NCI-H748 treated with DMSO at 0.1 percent for 48 hours (cell line): ENCODE measurements at regions not wholly inside any gene's neighbourhood (a gene's known extent, or its start where the extent isn't known, plus 50 kb on each side); places are given as distances from the start of the nearest gene placed in this dataset.
A peak's percentile ranks its signal among the peaks of the same experiment; 100 is the strongest.
"Not testable (repeated sequence)": the region's sequence is repeated elsewhere in the genome, so short reads cannot be mapped to it uniquely, and the experiment has no call there.

Experiments
- DNase-seq: peaks from one replicate; lab custom pipeline; 2025; lab: John Stamatoyannopoulos, UW

DNA sequence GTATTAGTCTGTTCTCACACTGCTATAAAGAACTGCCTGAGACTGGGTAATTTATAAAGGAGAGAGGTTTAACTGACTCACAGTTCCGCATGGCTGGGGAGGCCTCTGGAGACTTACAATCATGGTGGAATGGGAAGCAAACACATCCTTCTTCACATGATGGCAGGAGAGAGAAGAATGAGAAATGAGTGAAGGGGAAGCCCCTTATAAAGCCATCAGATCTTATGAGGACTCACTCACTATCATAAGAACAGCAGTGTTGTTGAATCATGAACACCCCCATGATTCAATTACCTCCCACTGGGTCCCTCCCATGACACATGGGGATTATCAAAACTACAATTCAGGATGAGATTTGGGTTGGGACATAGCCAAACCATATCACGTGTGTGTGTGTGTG, 1764.4 kb upstream of the SEL1L start:
- DNase-seq = not testable (repeated sequence)

DNA sequence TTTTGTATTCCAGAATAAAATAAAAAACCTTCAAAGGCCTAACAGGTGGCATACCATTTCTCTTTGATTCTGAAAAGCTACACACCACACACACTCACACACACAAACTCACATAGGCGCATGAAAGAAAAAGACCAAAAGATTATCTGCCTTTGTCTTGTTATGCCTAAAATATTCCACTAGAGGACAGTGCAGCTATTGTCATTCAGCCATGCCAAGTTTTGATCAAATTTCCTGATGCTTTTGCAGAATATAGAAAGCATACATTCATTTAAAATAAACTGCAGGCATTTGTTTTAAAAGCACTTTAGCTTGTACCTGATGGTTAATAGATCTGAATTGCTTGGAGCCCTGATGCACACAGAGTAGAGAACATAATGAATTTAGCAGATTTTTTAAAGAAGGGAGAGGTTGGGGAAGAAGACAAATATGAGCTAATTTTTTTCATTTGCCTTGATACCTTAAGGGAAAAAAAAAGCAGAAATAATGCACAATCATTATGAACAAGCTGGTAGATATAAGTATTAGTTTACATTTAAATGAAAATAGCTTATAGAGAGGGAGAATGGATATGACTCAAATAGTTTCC, 1766.9 kb upstream of the SEL1L start:
- DNase-seq = peak; percentile 79

DNA sequence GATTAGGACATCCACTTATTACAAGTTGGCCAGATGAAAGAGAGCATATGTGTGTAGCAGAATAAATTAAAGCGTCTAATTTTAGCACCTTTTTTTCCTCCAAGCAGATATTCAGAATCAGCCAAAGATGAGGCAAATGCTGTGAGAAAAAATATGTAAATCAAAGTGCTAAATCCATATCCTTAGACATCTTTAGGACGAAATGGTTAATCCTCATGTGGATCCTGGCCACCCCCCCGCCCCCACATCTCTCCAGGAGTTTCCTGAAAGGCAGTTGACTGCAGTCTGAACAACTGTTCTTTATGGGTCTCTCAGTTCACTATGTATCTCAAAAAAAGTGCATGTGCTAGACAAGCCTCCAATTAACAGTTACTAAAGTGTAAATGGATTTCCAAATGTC, 1768.1 kb upstream of the SEL1L start:
- DNase-seq = no peak

DNA sequence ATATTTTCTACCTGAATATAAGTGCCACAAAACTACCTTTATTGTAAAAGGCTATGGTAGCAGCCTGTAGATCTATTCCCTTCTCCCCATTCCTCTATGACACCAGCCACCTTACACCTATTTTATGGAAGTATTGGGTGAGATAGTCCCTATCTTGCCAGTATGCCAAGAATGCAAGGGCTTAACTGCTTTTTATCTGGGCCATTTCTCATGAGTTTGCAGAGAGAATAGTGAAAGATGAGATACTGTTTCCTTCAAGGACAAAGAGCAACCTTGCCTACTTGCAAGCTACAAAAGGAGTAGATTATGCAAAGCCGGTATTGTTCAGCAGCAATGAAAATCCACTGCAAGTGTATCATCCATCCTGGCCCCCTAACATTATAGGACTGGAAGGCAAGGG, 1775.6 kb upstream of the SEL1L start:
- no peak for DNase-seq

DNA sequence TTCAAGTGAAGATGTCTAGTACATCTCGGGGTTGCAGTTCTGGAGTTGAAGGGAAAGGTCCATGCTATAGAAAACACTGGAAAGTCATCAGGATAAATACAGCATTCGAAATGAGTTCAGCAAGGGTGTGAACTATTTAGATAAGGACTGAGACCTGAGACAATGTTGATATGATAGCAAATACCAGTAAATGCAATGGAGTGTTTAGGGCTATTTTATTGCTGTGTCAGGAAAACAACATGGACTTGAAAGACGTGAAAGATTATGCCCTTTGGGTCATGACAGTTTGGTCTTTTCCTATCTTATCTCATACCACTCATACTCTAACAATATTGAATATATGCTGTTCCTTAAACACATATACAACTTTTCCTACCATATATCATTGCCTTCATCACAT, 1776.2 kb upstream of the SEL1L start:
- DNase-seq = no peak

DNA sequence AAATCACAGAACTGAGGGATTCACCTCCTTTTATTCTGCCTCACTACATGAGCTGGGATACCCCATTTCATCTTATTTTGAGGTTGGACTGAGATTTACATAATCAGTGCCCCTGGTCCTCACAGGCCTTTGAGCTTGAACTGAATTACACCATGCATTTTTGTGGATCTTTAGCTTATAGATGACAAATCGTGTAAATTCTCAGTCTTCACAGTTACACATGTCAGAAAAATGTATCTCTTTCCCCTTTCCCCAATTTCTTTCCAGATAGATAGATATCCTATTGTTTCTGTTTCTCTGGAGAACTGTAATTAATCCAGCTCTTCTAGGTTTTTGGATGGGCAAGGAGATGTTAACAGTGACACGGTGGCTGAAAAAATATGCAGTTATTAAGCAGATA, 1778.9 kb upstream of the SEL1L start:
- DNase-seq = no peak

DNA sequence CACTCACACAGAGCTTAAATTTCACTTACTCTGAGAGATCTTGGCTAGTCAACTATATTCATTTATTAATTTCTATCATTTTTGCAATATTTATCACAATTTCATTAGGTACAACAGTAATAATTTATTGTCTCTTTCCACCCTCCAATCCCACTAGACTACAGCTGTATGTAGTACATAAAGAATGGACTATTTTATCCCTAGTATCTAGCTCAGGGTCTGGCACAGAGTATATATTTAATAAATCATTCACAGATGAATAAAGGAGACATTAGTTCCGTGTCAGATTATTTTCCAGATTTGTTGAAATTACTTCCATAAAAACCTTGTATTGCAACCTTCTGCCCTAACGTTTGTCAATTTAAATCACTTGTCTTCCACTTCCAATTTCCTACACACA, 1781.1 kb upstream of the SEL1L start:
- DNase-seq = no peak

DNA sequence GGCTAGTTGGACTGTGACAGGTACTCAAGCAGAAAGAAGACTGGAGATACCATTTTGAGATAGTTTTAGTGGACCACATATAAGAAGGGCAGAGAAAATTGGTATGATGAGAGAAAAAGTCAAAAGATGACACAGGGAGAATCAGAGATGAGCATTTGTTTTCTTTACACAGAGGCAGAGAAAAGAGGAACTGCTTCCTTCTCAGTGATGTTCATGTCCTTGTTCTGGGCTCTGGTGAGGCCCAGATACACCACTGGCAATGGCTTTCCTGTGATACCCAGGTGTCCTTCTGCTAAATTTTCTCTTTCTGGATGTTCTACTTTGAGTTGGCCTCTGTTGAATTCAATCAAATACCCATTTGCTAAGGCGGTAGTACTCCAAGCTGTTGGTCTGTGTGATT, 1782.7 kb upstream of the SEL1L start:
- DNase-seq = no peak

DNA sequence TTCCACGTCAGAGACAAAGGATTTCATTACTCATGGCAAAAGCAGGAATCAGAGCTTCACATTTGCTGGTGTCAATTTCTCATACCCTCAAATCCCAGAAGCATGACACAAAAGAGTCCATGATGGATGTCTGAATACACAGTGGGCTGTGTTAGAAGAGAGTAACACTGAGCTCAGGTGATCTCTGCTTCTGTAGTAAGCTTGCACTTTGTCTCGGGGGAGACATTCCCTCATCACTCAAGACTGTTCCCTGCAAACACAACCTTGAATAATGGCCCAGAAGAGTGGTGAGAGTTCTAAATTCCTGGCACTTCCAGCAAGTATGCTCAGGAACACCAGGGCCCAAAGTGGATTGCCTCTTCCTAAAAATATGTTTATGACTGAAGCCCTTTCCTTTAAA, 1787.2 kb upstream of the SEL1L start:
- no peak for DNase-seq

DNA sequence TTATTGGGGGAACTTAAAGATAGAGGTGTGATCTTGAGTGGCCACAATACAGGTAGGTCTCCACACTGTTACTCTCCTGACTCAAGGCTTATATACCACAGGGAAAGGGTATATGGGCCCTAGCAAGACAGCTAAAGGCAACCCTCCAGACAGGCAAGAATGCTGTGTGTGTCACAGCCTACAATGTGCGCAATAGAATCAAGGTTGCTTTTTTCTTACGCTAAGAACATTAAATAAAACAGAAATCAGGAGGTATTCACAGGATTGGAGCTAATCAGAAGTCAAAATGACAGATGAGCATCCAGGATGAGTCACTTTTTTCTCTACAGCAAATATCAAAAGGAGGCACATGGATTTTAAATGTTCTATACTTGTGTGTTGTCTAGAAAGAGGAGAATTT, 1797.9 kb upstream of the SEL1L start:
- DNase-seq = no peak

DNA sequence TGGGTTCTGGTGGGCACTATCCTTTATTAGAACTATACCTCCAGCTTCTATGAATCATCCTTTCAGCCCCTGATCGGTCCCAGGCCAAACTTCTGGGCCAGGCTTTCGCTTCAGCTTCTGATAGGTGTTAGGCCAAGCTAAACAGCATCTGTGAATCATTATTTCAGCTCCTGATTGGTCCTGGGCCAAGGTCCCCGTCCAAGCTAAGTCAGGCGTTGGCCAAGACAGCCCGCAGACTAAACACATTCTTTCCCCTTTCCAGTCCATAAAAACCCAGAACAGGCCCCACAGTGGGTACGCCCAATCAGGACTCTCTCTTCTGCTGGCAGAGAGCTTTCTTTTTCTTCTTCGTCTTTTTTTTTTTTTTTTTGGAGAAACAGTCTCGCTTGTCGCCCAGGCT, 1808.9 kb upstream of the SEL1L start:
- DNase-seq = no peak

DNA sequence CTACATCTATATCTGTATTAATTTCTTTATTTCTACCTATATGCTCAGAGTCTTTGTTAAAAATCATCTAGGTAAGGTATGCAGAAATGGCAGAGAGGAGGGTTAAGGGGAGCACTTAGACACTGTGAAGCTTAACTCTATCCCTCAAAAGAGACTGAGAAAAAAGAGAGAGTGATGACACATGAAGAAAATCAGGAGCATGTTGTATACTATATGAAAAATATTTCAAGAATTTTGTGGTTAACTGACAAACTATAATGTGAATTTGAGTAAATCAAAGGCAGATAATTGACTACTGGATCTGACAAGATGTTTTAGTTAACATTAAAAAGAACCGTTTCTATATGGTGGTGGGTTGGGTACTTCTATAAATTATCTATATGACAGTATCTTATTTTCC, 1814.2 kb upstream of the SEL1L start:
- no peak for DNase-seq

DNA sequence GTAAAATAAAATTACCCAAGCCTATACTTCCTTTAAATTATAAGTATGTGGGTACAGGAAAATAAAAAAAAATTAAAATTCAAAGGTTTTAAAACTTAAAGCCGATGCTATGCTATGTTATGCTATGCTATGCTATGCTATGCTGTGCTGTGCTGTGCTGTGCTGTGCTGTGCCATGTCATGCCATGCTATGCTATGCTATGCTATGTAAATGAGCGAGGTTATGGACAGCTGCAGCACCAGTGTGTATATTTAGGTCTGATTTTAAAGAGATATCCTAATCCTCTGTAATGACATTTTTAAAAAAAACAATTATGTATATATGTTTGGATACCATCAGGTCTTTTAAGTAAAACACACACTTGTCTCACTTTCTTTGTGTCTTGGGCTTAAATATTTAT, 1822.0 kb upstream of the SEL1L start:
- no peak for DNase-seq

DNA sequence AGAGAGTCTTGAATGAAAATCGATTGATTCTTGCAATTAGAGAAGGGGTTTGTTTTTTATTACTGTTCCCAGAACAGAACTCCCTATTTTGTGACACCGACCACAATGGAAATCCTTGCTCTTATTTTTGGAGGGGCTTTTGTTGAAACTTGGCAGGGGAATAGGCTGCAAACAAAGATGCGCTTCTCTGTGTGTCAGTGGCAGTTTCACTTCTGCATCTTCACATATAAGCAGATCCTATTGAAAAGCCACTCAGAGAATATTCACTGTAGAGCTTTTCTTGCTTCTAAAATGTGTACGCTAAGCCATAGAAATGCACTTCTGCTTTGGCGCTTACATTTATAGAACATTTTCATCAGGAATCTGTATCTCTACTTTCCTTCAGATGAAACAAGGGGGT, 1822.4 kb upstream of the SEL1L start:
- DNase-seq = no peak

DNA sequence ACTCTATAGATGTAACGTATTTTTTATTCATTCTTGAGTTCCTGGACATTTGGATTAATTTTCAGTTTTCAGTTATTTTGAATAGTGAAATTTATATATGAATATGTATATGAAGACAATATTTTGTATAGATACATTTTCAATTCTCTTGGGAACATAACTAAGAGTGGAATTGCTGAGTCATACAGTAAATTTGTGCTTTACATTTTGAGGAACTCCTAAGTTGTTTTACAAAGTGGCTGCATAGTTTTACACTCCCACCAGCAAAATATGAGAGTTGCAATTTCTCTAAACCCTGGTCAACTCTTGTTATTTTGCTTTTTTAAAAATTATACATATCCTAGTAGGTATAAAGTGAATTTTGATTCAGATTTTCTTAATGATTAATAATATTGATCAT, 1838.6 kb upstream of the SEL1L start:
- DNase-seq = no peak

DNA sequence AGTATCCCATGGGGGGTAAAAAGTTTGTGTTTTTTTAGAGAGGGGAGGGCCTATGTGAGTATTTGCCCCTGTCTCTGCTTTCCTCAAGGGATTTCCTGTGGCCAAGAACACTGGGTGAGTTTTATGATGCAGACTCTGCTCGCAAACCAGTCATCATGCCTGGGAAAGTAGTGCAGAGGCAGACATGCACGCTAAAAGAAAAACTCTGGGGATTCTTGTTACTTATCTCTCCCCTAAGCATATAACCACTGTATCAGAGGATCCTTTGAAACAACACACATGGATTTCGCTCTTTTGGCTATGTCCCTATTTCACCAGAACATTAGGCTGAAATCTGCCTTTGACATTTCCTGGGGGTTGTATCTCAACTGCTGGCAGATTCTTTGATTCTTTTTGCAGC, 1845.8 kb upstream of the SEL1L start:
- no peak for DNase-seq

DNA sequence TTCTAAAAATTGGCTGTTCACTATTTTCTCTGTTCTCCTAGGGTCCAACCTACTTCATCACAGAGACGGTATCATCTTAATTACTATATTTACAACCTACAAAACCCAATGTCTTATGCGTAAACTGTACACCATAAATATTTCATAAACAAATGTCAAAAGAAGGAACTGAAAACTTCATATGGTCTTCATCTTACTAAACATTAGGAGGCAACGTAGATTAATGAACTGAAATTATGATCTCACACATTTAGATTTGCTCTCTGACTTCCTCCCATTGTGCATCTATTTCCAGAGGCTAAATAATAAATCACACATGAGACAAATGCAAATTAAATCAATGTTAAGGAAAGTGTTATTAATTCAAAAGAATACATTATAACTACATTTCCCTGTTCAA, 1850.6 kb upstream of the SEL1L start:
- no peak for DNase-seq

DNA sequence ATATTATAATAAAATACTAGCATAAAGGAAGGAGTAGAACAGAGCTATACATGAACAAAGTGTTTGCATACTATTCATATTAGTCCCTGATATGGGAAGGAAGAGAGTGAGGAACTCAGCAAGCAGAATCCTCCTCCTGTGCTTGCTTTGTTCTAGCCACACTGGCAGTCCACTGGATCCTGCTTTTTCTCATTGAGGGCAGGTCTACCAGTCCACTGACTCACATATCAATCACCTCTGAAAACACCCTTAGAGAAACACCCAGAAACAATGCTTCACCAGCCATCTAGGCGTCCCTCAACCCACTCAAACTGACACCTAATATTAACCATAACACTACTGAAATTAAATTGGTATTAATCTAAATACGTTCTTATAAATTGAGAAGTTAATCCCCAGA, 1861.7 kb upstream of the SEL1L start:
- no peak for DNase-seq

DNA sequence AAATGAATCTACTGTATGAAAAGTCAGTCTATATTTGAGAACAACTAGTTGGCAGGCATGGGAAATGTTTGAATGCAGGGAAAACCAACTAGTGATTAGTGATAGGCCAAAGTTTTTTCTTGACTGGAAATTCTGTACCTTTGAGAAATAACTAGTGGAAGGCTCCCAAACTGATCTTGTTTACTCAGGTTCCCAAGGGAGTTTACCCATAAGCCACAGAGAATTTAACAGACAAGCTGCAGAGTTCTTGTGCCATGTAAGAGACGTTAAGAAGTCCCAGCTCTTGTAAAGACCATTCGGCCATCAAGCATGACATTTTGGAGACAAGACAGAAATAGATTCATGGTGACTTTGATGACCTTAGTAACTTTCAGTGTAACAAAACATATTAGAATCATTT, 1882.8 kb upstream of the SEL1L start:
- no peak for DNase-seq

DNA sequence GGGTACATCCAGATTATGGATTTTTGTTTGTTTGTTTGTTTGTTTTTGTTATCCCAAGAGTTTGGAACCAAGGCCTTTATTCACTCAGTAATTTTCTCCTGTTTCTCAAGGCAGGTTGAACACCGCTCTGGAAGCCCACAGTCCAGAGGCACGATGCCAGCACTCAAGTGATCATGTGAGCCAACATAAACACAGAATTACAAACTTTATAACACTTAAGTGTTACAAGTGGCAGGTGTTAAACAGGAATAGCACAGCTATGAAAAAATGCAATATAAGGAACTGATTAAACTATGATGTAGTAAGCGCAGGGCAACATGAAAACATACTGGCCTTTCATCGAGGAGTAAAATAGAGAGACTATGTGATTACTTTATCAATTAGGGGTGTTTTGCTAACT, 1885.8 kb upstream of the SEL1L start:
- peak; percentile 14 for DNase-seq

DNA sequence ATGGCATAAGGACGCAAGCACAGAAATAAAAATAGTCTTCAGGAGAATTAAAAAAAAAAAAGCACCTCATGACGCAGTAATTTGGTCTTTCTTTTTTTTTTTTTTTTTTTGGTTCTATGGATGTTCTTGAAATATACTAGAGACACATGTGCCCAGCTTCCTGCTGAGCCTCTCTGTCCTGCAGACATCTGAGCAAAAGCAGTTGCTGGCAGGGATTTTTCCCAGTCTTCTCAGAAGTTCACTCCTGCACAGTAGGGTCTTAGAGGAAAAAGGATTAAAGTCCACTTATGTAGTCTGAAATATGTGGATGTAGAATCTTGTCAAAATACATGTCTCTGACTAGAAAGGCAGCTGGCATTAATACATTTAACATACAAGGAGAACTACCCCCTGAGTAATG, 1888.1 kb upstream of the SEL1L start:
- no peak for DNase-seq

DNA sequence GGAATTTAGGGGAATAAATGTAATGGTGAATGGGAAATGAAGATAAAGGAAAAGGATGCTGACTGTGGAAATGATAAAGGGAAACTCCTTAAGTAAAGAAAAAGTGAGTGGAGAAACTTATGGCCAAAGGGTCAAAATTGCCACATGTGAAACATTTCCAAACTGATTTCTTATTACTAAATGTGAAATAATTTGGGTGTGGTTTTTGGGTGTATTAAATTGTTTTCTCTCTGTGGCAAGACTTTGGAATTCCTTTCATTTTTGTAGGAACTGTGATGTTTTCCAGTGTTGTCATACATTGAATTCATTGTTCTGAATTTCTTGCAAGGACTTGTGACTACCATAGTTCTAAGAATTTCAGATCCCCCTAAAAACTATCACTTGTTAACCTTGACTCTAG, 1891.5 kb upstream of the SEL1L start:
- DNase-seq = no peak

DNA sequence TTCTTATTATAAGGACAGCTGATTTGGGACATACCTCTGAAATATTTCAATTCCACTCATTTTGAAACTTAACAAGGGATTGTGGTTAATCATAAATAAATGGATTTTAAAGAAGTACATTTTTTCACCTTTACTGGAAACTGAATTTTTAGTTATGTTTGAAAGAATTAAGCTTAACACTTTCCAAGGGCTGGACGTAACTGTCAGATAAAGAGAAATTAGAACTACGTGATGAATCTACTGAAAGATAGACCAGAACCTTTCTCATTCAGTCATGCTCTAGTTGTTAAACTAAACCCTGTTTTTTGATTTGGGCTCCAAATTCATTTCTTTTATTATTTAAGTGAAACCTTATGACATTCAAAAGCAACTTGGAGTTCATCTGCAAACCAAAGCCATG, 1892.1 kb upstream of the SEL1L start:
- no peak for DNase-seq

DNA sequence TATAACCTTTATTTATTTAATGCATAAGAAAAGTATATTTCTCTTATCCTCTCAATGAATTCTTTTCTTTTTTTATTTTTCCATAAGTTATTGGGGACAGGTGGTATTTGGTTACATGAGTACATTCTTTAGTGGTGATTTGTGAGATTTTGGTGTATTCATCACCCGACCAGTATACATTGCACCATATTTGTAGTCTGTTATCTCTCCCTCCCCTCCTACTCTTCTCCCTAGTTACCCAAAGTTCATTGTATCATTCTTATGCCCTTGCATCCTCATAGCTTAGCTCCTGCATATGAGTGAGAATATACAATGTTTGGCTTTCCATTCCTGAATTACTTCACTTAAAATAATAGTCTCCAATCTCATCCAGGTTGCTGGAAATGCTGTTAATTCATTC, 1900.0 kb upstream of the SEL1L start:
- DNase-seq = no peak

DNA sequence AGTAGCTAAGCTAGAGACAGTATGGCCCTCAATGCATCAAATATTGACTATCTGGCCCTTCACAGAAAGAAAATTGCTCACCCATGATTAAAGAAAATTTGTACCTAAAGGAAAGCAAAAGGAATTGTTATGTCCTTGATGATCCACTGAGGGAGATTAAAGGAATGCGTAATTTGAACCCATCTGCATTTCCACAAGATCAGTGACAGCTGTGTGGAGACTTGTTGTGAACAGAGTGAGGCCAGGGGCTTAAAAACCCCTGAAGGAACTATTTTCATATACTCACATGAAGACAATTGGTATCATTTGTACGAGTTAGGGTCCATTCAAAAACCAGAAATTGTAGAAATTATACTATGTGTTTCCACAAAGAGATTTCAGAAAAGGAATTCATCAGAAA, 1908.1 kb upstream of the SEL1L start:
- DNase-seq = no peak
